ENCODE measurements at regions not wholly inside any gene's neighbourhood (a gene's known extent, or its start where the extent isn't known, plus 50 kb on each side); places are given as distances from the start of the nearest gene placed in this dataset.

- TF ChIP-seq REST (IDR thresholded peaks at IDR 0.05; ENCODE audit: unreplicated experiment) (no peak), JUNB (IDR thresholded peaks at IDR 0.05; ENCODE audit: unreplicated experiment) (no peak), NANOG (IDR thresholded peaks at IDR 0.05; ENCODE audit: borderline replicate concordance) (no peak), CREB1 (CRISPR knock-in tag; IDR thresholded peaks at IDR 0.05; ENCODE audit: low read depth) (no peak), ETS1 (IDR thresholded peaks at IDR 0.05) (no peak), EZH2 (IDR thresholded peaks at IDR 0.05; ENCODE audit: low read depth, unreplicated experiment) (no peak), ZNF331 (CRISPR knock-in tag; IDR thresholded peaks at IDR 0.05; ENCODE audit: low read depth) (no peak)
Observed at GRCh38 chr12:27148791-27149190, 66.4 kb upstream of the C12orf71 start (continued).

- 0 out of 2 replicates have a peak overlapping the region, but pooled peaks have one; percentile 69 for H3K27ac Mint-ChIP-seq
- TF ChIP-seq NANOG (IDR thresholded peaks at IDR 0.05; ENCODE audit: borderline replicate concordance) (no peak), POLR2AphosphoS5 (IDR thresholded peaks at IDR 0.05; ENCODE audit: low read depth) (no peak), ZNF462 (CRISPR knock-in tag; IDR thresholded peaks at IDR 0.05) (no peak), ZNF331 (CRISPR knock-in tag; IDR thresholded peaks at IDR 0.05; ENCODE audit: low read depth) (no peak), REST (IDR thresholded peaks at IDR 0.05; ENCODE audit: unreplicated experiment) (no peak), CREB1 (CRISPR knock-in tag; IDR thresholded peaks at IDR 0.05; ENCODE audit: low read depth) (no peak), EZH2phosphoT487 (IDR thresholded peaks at IDR 0.05; ENCODE audit: unreplicated experiment) (no peak)
Observed at GRCh38 chr12:27151479-27151878, 69.1 kb upstream of the C12orf71 start.

More at GRCh38 chr12:27151479-27151878, 69.1 kb upstream of the C12orf71 start:
- Mint-ChIP-seq H3K27me3 (ENCODE audit: insufficient read depth, low read depth, poor library complexity) (peaks cover 3% of the 10 kb centered on the region), H3K9me3 (no peaks in the 10 kb centered on the region), H3K36me3 (ENCODE audit: low read depth) (no peaks in the 10 kb centered on the region), H3K4me3 (no peak overlapping the region), H3K4me1 (peaks cover 9% of the 10 kb centered on the region; the same call in 1 of the 3 replicates)
- Histone ChIP-seq H3K27ac (ENCODE audit: low read depth) (no peak overlapping the region), H3K79me2 (replicated peaks; ENCODE audit: insufficient read depth) (no peaks in the 10 kb centered on the region), H3K4me1 (ENCODE audit: insufficient read depth) (no peaks in the 10 kb centered on the region; the same call in 1 of the 2 replicates), H3K27me3 (ENCODE audit: insufficient read depth) (no peaks in the 10 kb centered on the region), H3K4me2 (no peak overlapping the region), H4K20me1 (replicated peaks; ENCODE audit: insufficient read depth) (no peaks in the 10 kb centered on the region), H2AFZ (peak overlapping the region; percentile 87; the same call in 1 of the 2 replicates), H3F3A (replicated peaks; ENCODE audit: low read depth) (no peaks in the 10 kb centered on the region), H3K36me3 (ENCODE audit: insufficient read depth) (no peaks in the 10 kb centered on the region), H3K4me3 (no peak overlapping the region), H3K9me2 (ENCODE audit: insufficient read depth) (no peaks in the 10 kb centered on the region)
- DNase-seq (ENCODE audit: low spot score) (no peak), ATAC-seq (no peak; the same call in 2 of the 3 replicates)
